Thyroid gland (tissue), 4 donors: ENCODE measurements at regions not wholly inside any gene's neighbourhood (a gene's known extent, or its start where the extent isn't known, plus 50 kb on each side); places are given as distances from the start of the nearest gene placed in this dataset.

Experiments used
- CTCF ChIP-seq, 6 experiments: fragments of 200-600 bp in 3 of 6; fragments of 450-650 bp in 3 of 6; sonication (generic) in 3 of 6; IDR thresholded peaks; one replicate each; pipeline ENCODE4 v1.5.1; 2016 to 2019; ENCODE audit warnings: antibody characterized with exemption in 6 of 6, mild to moderate bottlenecking in 2 of 6, inconsistent platforms in 1 of 6, moderate library complexity in 1 of 6
- POLR2A ChIP-seq, 2 donors: fragments of 450-650 bp; IDR thresholded peaks; one replicate each; pipeline ENCODE4 v1.6.1; 2017; ENCODE audit warnings: antibody characterized with exemption in 2 of 2, mild to moderate bottlenecking in 2 of 2, moderate library complexity in 1 of 2

GRCh38 chr9:85483208-85483607, 258.5 kb downstream of the AGTPBP1 start:
- no peak for TF ChIP-seq CTCF (IDR thresholded peaks at IDR 0.05)
- TF ChIP-seq POLR2A (IDR thresholded peaks at IDR 0.05) = no peak
